Kidney epithelial cell (primary cell): ENCODE measurements at regions not wholly inside any gene's neighbourhood (a gene's known extent, or its start where the extent isn't known, plus 50 kb on each side); places are given as distances from the start of the nearest gene placed in this dataset.

Source experiments
- DNase-seq: peaks from one replicate; pipeline ENCODE4 v3.0.0-alpha.2; 2010; ENCODE audit warnings: low read depth
- H3K27me3 ChIP-seq: 2 replicates; pipeline ENCODE4 v1.6.0; 2011; ENCODE audit warnings: low read length; ENCODE audit not compliant: control insufficient read depth, insufficient read depth
- H3K36me3 ChIP-seq: 2 replicates; pipeline ENCODE4 v1.5.1; 2011; ENCODE audit warnings: low read length; ENCODE audit not compliant: control insufficient read depth, insufficient read depth
- H3K4me3 ChIP-seq: 2 replicates; pipeline ENCODE4 v1.5.1; 2011; ENCODE audit warnings: low read depth, mild to moderate bottlenecking, control low read depth, low read length
- TF ChIP-seq, protein P1 (sequence below): IDR thresholded peaks from 2 replicates; pipeline ENCODE4 v1.5.1; 2011; ENCODE audit warnings: mild to moderate bottlenecking, moderate library complexity, low read length, control low read depth, inconsistent platforms; ENCODE audit not compliant: insufficient read depth, poor library complexity, severe bottlenecking

DNA sequence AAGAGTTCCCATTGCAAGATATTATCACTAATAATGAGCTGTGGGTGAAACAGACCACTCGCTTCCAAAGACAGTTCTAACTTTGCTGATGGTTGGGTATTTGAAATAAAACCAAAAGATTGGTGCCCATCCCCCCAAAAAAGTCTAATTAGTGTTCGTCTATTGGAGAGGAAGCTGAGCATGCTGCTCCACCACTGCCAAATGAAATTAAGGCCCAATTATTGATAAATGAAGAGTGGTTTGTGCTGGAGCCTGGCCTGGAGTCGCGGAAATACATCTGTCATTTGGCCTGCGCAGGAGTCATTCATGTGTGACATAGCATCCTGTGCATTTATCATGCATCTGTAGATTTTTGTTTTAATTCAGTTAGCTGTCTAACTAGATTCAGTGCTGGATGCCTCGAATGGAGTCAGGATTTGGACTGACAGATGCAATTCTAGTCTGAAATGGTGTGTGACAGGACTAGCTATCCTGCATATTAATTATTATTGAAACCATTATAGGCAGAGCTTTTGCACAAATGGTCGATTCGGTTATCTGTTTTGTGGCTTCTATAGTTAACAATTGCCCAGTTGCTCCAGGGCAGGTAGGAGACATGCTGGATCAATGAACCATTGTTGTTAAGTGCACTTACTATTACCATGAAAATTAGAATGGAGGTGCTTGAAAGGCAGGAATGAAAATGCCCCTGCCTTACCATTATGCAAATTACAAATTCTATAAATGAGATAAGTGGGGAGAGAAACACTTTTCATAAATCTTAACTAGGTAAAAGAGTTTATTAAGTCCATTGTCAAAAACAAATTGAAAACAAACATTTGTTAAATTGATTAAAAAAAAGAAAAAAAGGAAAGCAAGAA lies 450.4 kb upstream of the TCF4 start:
- no peak for DNase-seq
- Histone ChIP-seq H3K27me3 (no peaks in the 10 kb centered on the region), H3K4me3 (no peak overlapping the region), H3K36me3 (no peaks in the 10 kb centered on the region)
- TF ChIP-seq, protein P1, sequence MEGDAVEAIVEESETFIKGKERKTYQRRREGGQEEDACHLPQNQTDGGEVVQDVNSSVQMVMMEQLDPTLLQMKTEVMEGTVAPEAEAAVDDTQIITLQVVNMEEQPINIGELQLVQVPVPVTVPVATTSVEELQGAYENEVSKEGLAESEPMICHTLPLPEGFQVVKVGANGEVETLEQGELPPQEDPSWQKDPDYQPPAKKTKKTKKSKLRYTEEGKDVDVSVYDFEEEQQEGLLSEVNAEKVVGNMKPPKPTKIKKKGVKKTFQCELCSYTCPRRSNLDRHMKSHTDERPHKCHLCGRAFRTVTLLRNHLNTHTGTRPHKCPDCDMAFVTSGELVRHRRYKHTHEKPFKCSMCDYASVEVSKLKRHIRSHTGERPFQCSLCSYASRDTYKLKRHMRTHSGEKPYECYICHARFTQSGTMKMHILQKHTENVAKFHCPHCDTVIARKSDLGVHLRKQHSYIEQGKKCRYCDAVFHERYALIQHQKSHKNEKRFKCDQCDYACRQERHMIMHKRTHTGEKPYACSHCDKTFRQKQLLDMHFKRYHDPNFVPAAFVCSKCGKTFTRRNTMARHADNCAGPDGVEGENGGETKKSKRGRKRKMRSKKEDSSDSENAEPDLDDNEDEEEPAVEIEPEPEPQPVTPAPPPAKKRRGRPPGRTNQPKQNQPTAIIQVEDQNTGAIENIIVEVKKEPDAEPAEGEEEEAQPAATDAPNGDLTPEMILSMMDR, result no peak

DNA sequence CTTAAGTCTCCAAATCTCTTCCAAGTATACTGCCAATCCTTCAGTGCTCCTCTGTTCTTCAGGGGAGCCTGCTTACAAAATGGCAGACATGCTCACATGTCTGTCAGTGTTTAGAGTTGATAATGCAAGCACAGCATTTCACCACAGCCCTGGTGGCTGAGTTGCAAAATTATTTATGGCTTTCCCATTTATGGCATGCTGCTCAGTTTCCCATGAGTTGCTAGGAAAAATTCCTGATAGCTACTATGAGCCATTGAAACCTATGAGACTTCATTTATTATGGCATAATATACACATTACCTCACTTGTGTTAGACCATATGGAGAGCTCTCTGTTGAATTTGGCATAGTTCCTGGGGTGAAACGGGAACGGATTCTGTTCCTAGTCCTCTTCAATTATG lies 448.7 kb upstream of the TCF4 start:
- Histone ChIP-seq H3K27me3 (no peaks in the 10 kb centered on the region), H3K36me3 (no peaks in the 10 kb centered on the region), H3K4me3 (no peak overlapping the region)
- TF ChIP-seq, protein P1, result no peak
- no peak for DNase-seq

DNA sequence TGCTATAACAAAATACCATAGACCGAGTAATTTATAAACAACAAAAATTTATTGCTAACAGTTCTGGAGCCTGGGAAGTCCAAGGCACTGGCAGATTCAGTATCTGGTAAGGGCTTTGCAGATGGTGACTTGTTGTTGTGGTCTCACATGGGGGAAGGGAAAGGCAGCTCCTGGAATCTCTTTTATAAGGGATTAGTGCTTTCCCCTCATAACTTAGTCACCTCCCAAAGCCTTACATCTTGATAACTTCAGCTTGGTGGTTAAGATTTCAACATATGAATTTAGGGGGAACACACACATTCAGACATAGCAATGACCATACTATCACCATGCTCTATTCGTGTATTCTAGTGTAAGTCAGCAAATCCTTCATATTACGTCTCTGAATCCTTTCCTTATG lies 447.6 kb upstream of the TCF4 start:
- no peaks in the 10 kb centered on the region for H3K36me3 ChIP-seq
- H3K27me3 ChIP-seq, result no peaks in the 10 kb centered on the region
- no peak for DNase-seq
- TF ChIP-seq, protein P1, result no peak
- H3K4me3 ChIP-seq, result no peak overlapping the region

DNA sequence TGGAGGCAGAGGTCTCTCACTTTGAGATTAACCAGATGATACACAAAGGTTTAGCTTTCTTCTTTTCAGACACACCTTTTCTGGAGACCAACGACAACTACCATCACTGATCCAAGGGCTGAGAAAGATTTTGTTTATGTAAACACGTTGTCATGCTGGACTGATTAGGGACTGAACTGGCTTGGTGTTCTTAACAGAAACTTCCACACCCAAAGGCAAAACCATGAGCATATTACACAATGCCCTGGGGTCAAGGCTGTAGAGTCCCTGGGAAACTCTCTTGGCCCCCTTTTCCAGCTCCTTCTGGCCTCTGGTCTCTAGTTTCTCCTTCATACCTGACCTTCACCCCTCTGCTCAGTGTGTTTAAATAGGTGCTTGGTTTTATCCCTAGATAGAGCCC lies 447.0 kb upstream of the TCF4 start:
- no peak overlapping the region for H3K4me3 ChIP-seq
- H3K36me3 ChIP-seq, result no peaks in the 10 kb centered on the region
- H3K27me3 ChIP-seq, result no peaks in the 10 kb centered on the region
- no peak for DNase-seq
- TF ChIP-seq, protein P1, result no peak

DNA sequence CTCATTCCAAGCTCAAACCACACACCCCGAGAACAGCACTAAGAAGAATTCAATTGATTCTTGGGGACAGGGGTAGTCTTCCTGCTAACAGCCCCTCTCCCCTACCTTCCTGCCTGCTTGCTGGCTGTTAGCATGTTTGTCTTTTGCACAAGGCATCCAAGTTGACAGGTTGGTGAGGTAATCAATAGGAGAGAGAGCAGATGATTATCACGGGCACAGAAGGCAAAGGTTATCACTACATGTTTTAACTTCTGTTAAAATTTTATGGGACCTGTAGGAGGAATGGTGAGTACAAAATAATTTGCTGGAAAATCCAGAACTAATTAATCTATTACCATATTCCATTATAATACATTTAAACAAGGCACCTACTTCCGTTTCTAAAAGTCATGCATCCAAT lies 442.1 kb upstream of the TCF4 start:
- TF ChIP-seq, protein P1, result no peak
- Histone ChIP-seq H3K27me3 (no peaks in the 10 kb centered on the region), H3K36me3 (no peaks in the 10 kb centered on the region), H3K4me3 (no peak overlapping the region)
- no peak for DNase-seq

DNA sequence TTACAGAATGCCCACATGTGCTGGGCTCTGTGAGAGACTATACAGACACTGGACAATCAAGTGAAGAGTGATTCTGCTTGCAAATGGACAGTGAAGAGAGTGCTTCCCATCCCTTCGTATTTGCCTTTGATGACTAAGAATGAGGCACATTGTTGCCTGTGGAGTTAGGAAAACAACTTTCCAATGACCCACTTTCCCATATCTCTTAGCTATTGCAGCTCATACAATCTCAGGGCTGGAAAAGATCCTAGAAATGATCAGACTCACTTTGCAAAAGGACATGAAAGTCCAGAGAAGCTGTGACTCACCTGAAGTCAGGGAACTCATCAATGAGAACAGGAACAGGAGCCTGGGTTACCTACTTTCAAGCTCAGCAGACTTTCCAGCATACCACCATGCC lies 440.5 kb upstream of the TCF4 start:
- Histone ChIP-seq H3K36me3 (no peaks in the 10 kb centered on the region), H3K27me3 (no peaks in the 10 kb centered on the region), H3K4me3 (no peak overlapping the region)
- TF ChIP-seq, protein P1, result no peak
- DNase-seq, result no peak
